GM12892 (cell line): ENCODE measurements at regions not wholly inside any gene's neighbourhood (a gene's known extent, or its start where the extent isn't known, plus 50 kb on each side); places are given as distances from the start of the nearest gene placed in this dataset.

Source experiments
- POLR2A ChIP-seq: IDR thresholded peaks from 2 replicates; pipeline ENCODE4 v1.6.1; 2011; ENCODE audit warnings: low read depth, low read length, control low read depth
- POLR2AphosphoS5 ChIP-seq: IDR thresholded peaks from 2 replicates; pipeline ENCODE4 v1.6.1; 2011; ENCODE audit warnings: low read depth, low read length, control low read depth
- TAF1 ChIP-seq: IDR thresholded peaks from 2 replicates; pipeline ENCODE4 v1.6.1; 2011; ENCODE audit warnings: low read depth, mild to moderate bottlenecking, control low read depth, low read length, borderline replicate concordance

GRCh38 chr19:29060813-29061364 is 152.1 kb downstream of the UQCRFS1 start:
- TF ChIP-seq POLR2AphosphoS5 (no peak), TAF1 (no peak), POLR2A (no peak)
